Stimulated activated naive CD8-positive, alpha-beta T cell treated with anti-CD3 and anti-CD28 coated beads, Interleukin-15, Interleukin-2, amounts not matched to agents 100 U/mL and 50 U/mL, for 24 hours (primary cell): ENCODE measurements at regions not wholly inside any gene's neighbourhood (a gene's known extent, or its start where the extent isn't known, plus 50 kb on each side); places are given as distances from the start of the nearest gene placed in this dataset.
"Not testable (repeated sequence)": the region's sequence is repeated elsewhere in the genome, so short reads cannot be mapped to it uniquely, and the experiment has no call there.

ENCODE experiments used
- ATAC-seq: fragments of 150-1000 bp; cut with Tn5 transposase; one replicate; pipeline ENCODE4 v1.10.0; 2021
- DNase-seq: peaks from one replicate; pipeline ENCODE4 v3.0.0; 2021

DNA sequence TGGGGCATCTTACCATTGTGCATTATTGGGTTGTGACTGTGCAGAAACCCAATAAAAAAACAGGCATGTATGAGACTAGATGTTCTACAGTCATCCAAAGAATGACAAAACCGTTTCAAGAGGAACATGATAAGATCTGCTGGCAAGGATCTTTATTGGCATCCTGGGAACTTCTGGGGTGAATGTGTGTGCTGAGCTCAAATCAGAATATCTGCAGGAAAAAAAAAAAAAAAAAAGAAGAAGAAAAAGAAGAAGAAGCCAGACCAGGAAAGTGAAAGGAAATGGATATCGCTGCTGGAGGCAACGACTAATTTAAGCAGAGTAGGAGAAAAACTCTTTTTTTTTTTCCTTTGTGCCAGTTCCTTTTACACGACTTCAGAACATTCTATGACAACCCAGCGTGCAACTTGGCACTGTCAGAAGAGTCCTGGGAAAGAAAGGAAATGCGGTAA, 484.2 kb upstream of the BOD1L1 start:
- DNase-seq (no peak), ATAC-seq (no peak)

GRCh38 chr4:14115106-14115505, 487.6 kb upstream of the BOD1L1 start:
- no peak for DNase-seq
- no peak for ATAC-seq

GRCh38 chr4:14117575-14118238, 490.2 kb upstream of the BOD1L1 start:
- DNase-seq (no peak), ATAC-seq (no peak)

GRCh38 chr4:14124816-14125215, 497.3 kb upstream of the BOD1L1 start:
- no peak for DNase-seq
- ATAC-seq, result no peak

- DNase-seq, result no peak
Measured at GRCh38 chr4:14125375-14126129, 498.0 kb upstream of the BOD1L1 start.

DNA sequence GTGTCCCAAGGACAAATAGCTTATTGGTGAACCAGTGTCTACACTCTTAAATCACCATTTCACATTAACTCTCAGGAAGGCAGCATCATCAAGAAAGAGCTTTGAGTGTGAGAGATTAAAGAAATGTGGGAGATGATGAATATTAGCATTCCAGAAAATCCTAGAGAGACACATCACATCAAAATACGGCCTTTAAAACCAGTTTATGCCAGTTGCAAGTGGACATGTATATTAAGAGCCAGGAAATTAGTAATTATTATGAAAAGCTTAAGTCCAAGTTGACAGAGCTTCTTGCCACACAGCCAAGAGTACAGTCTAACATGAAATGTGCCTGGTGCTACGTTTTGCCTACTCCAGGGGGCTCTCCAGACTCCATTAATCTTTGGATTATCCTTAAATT, 503.0 kb upstream of the BOD1L1 start:
- ATAC-seq, result no peak

More at GRCh38 chr4:14125375-14126129, 498.0 kb upstream of the BOD1L1 start:
- no peak for ATAC-seq

GRCh38 chr4:14131335-14131734, 503.8 kb upstream of the BOD1L1 start:
- no peak for ATAC-seq

More for the DNA sequence above, 503.0 kb upstream of the BOD1L1 start:
- DNase-seq, result no peak

DNA sequence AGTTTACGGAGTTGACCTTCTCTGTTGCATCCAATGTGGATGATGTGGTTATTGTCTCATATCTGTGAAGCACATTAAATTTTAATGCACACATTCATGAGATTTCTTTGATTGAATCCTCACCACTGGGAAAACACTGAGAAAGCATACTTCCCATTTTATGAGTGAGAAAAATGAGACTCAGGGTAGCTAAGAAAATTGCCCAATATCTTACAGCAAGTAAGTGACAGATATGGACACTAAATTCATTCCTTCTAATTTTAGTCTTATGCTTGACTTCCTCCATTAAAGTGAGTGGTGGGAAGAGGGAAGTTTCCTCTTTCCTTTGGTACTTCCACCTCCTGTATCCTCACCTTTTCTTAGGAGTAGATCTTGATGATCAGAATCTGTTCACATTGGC, 504.8 kb upstream of the BOD1L1 start:
- ATAC-seq, result no peak
- DNase-seq, result no peak

More at GRCh38 chr4:14131335-14131734, 503.8 kb upstream of the BOD1L1 start:
- DNase-seq, result no peak

DNA sequence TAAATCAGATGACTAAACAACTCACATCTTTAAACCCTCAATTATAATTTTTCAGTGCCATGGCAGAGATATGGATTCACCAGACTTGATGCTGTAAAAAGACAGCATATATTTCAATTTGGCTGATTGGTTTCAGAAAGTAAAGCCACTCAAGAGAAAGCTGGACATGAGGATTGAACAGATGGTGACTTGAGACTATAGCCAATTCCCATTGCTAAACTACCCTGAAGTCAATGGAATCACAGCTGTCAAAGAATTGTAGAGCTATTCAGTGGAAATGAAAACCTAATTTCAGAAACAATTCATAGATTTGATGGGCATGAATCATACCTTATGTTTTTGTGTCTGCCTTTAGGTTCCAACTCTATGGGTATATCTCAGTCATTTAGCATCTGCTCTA, 510.6 kb upstream of the BOD1L1 start:
- ATAC-seq (no peak), DNase-seq (no peak)

GRCh38 chr4:14143892-14144291, 516.4 kb upstream of the BOD1L1 start:
- DNase-seq, result no peak
- ATAC-seq, result no peak

DNA sequence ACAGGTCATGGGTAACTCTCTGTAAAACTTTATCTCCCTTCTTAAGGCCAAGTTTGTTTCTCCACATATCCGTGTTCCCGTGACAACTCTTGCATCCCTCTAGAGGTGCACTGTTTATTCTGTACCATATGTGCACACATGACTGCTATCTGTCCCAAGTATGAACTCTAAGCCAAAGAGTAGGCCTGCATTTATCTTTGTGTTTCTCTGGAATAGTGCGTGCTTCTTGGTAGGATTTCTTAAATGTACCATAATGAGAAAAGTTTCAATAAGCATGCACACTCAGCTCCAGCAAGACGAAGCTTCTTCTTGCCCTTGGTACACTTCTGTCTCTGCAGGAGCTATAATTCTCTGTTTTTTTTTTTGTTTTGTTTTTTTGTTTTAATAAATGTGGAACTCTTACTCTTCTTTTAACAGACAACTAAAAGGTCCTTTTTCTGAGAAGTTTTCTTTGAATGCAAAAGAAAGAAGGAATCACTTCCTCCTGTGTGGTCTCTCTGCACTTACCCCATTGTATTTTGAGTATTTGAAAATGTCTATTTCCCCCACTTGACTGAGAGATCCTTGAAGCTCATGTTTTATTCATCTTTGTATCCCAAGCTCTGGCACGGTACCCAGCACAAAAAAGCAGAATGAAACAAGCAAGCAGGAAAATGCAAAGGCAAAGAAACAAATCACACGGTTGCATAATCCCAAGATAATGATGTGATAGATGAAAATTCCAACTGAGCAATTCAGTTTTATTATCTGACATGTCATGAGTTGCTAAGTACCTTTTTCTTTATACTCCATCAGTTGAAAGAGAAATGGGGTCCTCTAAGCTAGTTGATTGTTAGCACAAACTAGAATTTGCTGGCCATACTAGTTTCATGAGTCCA, 521.9 kb upstream of the BOD1L1 start:
- no peak for ATAC-seq
- DNase-seq, result no peak

DNA sequence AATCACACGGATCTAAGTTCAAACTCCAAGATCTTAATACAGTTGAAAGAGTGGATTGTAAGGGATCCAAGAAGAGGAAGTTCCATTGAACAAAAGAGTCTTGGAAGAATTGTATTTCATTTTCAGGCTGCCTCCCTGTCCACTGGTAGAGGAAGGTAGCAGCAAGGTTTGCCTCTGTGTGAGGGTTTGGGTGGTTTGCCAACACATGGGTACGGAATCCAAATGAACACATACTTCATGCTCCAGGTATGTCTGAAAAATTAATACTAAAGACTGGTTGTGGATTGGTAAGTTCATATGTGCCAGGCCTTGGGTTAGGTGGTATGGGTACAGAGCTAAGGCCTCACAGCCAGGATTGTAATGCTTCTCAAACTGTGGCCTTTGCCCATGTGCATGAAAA, 523.6 kb upstream of the BOD1L1 start:
- no peak for ATAC-seq
- DNase-seq, result no peak

- ATAC-seq (peak; percentile 49), DNase-seq (no peak)
Measured at GRCh38 chr4:14152834-14153519, 525.5 kb upstream of the BOD1L1 start.

DNA sequence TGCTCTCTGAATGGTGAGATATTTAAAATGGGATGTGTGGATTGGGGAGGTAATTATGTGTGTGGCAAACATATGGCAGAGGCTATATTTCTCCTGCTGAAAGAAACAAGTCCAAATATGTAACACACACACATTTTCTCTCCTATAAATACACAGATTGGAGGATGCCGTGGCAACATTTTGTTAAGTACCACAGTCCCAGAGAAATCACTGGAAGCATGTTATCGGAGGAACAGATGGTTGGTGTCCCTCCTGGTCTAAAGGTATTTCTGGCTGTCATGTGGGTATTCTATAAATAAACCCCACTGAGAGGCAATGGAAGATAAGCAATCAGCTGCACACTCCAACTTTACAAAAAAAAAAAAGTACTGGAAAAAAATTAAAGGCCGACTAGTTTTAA, 528.3 kb upstream of the BOD1L1 start:
- DNase-seq, result no peak
- ATAC-seq, result no peak

DNA sequence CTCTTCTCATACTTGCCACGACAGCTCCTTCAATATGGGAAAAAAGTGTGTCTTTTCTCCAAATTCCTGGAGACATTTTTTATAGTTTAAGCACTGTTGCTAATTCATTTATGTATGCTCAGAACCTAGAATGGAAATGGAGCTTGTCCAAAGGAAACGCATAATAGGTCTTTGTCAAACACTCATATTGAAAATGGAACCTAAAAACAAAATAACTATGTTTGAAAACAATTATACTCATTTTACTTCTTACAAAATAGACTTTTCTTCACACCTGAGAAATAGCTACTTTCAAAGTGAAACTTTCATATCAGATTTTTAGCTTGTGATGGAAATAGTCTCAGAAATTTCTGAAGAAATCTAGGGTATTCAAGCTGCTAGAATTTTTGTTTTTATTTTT, 529.7 kb upstream of the BOD1L1 start:
- DNase-seq, result no peak
- no peak for ATAC-seq

DNA sequence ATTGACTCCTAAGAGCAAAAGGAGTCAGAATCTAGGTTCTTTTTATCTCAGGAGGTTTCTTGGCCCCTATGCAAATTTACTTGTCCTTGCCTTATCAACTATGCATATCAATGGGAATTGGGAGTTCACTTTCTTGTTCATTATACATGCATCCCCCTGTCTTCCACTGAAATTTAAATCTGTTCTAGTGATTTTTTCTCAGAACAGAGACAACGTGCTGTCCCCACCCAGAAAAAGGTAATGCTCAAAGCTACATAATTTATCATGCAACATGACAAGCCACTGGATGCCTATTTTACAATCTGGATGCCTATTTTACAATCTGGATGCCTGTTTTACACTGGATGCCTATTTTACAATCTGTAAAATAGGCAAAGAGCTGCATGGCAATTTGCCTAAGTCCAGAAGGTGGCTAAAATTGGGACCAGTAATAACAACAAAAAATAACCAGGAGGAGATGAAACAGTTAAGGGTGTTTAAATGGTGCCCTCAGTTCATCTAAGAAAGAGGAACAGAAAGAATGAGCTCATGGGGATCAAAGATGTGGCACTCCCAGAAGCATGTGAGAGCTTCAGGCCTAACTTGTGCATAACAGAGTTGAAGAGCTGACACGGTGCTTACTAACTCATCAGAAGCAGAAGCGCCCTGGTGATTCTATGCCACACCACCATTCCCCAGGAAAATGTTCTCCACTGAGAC, 537.8 kb upstream of the BOD1L1 start:
- no peak for DNase-seq
- ATAC-seq, result peak; percentile 59

- ATAC-seq, result no peak
Measured at GRCh38 chr4:14167876-14168510, 540.5 kb upstream of the BOD1L1 start.

DNA sequence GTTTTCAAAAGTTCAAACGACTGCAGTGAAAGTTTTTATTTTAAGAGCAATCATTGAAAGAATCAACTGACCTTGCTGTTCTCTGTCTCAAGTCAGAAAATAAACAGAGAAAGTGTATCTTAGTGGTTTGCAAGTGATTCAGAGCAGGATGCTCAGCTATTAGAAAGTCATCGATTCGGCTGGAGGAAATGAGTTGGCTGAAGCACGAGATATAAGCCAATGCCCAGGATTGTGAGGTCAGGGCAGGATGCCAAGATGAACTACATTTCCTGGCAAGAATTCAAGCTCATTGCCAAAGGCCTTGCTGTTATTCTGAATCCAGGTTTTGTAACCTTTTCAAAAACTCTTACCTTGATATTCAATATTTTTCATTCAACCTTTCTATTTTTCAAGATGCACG, 541.4 kb upstream of the BOD1L1 start:
- ATAC-seq (no peak), DNase-seq (peak; percentile 13)

More at GRCh38 chr4:14167876-14168510, 540.5 kb upstream of the BOD1L1 start:
- DNase-seq, result no peak

DNA sequence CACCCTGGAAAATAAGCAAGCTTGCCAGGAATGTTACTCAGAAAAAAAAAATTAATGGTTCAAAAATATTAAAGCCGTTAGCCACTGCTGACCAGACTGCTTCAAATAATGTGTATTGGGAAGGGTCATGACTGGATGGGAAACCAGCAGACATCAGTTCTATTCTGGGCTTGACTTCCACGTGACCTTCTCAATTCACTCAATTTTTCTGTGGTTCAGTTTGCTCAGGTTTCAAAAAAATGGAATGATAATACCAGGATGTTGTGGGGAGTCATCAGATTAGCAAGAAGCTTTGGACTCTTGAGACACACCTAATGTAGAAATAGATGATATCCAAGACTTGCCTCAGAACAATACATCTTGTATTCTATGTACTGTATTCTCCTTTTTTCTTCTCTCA, 541.9 kb upstream of the BOD1L1 start:
- no peak for DNase-seq
- no peak for ATAC-seq

DNA sequence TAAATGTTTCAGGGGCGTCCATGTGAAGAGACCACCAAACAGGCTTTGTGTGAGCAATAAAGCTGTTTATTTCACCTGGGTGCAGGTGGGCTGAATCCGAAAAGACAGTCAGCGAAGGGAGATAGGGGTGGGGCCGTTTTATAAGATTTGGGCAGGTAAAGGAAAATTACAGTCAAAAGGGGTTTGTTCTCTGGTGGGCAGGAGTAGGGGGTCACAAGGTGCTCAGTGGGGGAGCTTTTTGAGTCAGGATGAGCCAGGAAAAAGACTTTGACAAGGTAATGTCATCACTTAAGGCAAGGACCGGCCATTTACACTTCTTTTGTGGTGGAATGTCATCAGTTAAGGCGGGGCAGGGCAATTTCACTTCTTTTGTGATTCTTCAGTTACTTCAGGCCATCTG, 542.4 kb upstream of the BOD1L1 start:
- not testable (repeated sequence) for DNase-seq, ATAC-seq

GRCh38 chr4:14176613-14177012, 549.1 kb upstream of the BOD1L1 start:
- DNase-seq (no peak), ATAC-seq (no peak)
